ENCODE measurements at regions not wholly inside any gene's neighbourhood (a gene's known extent, or its start where the extent isn't known, plus 50 kb on each side); places are given as distances from the start of the nearest gene placed in this dataset.

DNA sequence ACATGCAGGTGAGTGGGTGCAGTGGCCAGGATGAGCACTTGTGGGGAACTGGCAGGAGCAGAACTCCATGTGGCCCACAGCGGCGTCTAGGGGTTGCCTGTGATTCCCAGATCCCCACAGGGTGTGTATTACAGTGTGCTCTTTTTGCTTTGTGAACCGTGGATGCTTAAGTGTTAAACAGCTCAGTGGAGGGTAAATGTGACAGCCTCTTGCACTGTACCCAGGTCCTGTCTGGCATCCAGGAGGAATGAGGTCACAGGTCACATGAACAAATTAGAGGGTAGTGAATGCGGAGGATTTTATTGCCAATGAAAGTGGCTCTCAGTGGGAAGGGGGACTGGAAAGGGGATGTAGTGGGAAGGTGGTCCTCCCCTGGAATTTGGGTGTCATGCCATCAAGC is 447.8 kb downstream of the SPRY1 start:
- TF ChIP-seq, protein P1, sequence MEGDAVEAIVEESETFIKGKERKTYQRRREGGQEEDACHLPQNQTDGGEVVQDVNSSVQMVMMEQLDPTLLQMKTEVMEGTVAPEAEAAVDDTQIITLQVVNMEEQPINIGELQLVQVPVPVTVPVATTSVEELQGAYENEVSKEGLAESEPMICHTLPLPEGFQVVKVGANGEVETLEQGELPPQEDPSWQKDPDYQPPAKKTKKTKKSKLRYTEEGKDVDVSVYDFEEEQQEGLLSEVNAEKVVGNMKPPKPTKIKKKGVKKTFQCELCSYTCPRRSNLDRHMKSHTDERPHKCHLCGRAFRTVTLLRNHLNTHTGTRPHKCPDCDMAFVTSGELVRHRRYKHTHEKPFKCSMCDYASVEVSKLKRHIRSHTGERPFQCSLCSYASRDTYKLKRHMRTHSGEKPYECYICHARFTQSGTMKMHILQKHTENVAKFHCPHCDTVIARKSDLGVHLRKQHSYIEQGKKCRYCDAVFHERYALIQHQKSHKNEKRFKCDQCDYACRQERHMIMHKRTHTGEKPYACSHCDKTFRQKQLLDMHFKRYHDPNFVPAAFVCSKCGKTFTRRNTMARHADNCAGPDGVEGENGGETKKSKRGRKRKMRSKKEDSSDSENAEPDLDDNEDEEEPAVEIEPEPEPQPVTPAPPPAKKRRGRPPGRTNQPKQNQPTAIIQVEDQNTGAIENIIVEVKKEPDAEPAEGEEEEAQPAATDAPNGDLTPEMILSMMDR (IDR thresholded peaks at IDR 0.05; ENCODE audit: low read depth, low read length) = no peak
- no peak overlapping the region for H3K4me3 ChIP-seq (ENCODE audit: low read depth, low read length)

DNA sequence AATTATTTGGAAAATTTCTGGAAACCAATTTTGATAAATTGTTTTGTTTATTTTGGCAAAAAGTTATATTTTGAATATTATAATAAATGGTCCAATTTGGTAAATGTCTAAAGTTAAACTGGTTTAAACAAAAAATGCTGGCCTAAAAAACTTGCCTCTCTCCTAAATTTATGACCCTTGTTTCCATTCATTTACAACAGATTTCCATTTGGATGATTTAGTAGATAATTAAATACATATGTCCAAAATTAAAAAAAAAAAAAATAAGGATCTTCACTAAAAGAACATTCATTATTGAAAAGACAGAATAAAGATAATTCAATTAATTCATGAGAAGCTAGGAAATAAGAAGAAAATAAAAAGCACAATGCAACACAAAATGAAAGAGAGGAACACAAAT is 449.5 kb downstream of the SPRY1 start:
- TF ChIP-seq, protein P1 (IDR thresholded peaks at IDR 0.05; ENCODE audit: low read depth, low read length) = no peak
- no peak overlapping the region for H3K4me3 ChIP-seq (ENCODE audit: low read depth, low read length)

DNA sequence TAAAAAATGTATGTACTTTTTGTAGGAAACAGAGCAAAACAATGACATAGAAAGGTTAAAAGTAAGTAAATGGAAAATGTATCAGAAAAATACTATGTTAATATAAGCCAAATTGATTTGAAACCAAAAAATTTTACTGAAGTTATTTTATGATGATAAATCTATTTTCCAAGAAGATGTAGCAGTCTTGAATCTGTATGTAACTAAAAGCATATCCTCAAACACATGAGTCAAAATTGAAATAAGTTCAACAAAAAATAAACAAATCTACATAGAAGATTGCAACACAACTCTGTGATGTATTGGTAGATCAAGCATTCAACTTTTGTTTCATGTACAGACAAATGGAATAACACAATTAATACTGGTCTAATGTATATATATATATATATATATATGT is 450.0 kb downstream of the SPRY1 start:
- H3K4me3 ChIP-seq (ENCODE audit: low read depth, low read length) = no peak overlapping the region
- TF ChIP-seq, protein P1 (IDR thresholded peaks at IDR 0.05; ENCODE audit: low read depth, low read length) = no peak

DNA sequence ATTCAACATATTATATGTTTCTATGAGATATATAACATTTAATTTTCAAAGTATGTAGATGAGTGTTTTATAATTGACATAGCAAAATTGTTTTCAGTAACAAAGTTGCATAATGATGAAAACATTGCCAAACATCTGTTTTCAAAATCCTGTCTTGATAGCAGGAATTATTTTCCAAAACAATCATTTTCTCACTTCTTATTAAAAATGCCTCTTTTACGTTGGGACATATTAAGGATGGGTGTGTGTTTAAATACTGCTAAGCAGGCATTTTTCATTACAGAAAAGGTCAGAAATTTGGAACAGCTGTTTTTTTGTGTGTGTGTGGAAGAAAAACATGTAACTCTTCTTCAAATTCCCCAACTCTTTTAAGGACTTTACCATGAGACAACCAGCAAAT is 452.0 kb downstream of the SPRY1 start:
- H3K4me3 ChIP-seq (ENCODE audit: low read depth, low read length) = no peak overlapping the region
- TF ChIP-seq, protein P1 (IDR thresholded peaks at IDR 0.05; ENCODE audit: low read depth, low read length) = no peak

DNA sequence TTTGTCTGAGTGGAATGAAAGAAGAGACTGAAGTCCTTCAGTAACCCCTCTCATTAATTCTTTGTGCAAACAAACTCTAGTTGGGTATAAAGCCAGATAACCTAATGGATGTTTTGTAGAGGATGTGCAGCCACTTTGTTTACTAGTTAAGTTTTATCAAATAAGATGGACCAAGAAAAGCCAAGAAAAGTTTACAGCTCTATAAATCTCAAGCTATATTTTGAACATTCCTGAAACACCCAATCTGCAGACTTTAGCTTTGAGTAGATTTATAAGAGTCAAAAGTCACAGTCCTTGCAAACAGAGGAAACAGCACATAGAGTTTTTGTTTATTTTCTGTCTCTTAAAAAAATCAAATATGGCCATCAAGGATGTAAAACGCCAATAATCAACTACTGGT is 452.9 kb downstream of the SPRY1 start:
- H3K4me3 ChIP-seq (ENCODE audit: low read depth, low read length) = no peak overlapping the region
- TF ChIP-seq, protein P1 (IDR thresholded peaks at IDR 0.05; ENCODE audit: low read depth, low read length) = no peak

DNA sequence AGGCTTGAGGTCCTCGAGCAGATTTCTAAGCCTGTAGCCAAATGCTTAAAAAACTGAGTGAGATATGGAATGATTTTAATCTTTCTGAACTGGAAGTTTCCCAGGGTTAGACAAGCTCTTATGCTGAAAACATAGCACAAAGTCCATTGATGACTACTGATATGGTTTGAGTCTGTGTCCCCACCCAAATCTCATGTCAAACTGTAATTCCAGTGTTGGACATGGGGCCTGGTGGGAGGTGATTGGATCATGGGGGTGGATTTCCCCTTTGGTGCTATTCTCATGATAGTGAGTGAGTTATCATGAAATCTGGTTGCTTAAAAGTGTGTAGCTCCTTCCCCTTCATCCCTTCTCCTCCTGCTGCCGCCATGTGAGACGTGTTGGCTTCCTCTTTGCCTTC is 454.9 kb downstream of the SPRY1 start:
- TF ChIP-seq, protein P1 (IDR thresholded peaks at IDR 0.05; ENCODE audit: low read depth, low read length) = no peak

DNA sequence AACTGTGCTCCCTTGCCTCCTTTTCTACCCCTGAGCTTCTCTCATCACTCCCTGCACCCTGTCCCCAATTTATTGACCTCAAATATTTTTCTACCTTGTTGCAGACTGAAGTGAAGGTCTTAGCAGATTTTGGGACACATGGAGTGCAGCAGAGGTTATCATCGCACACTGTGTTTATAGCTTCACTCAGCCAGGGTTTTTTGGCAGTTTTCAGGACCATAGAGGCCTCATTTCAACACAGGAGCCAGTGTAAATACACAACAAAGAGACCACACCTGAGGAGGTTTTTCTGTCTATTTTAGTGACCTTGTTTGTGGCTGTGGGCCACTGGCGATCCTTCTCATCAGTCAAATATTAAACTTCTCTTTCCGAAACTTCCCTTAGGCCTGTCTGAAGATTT is 457.1 kb downstream of the SPRY1 start:
- H3K4me3 ChIP-seq (ENCODE audit: low read depth, low read length) = no peak overlapping the region
- TF ChIP-seq, protein P1 (IDR thresholded peaks at IDR 0.05; ENCODE audit: low read depth, low read length) = no peak

More for the DNA sequence above, 454.9 kb downstream of the SPRY1 start:
- no peak overlapping the region for H3K4me3 ChIP-seq (ENCODE audit: low read depth, low read length)
